Astrocyte of the spinal cord (primary cell): ENCODE measurements at regions not wholly inside any gene's neighbourhood (a gene's known extent, or its start where the extent isn't known, plus 50 kb on each side); places are given as distances from the start of the nearest gene placed in this dataset.
"Not testable (repeated sequence)": the region's sequence is repeated elsewhere in the genome, so short reads cannot be mapped to it uniquely, and the experiment has no call there.

Experiments
- DNase-seq: peaks from one replicate; pipeline ENCODE4 v3.0.0; 2011; ENCODE audit warnings: low read depth, low spot score
- H3K4me3 ChIP-seq: 2 replicates; pipeline ENCODE4 v1.5.1; 2011; ENCODE audit warnings: low read depth, mild to moderate bottlenecking, low read length, moderate library complexity
- in situ Hi-C: cut with HindIII; loops from 2 replicates; pipeline ENCODE4 v1.10.0; 2017; ENCODE audit warnings: low sequenced_read_pairs
- TF ChIP-seq, protein P1 (sequence below): IDR thresholded peaks from 2 replicates; pipeline ENCODE4 v1.5.1; 2012; ENCODE audit warnings: low read depth, mild to moderate bottlenecking, low read length, inconsistent platforms

DNA sequence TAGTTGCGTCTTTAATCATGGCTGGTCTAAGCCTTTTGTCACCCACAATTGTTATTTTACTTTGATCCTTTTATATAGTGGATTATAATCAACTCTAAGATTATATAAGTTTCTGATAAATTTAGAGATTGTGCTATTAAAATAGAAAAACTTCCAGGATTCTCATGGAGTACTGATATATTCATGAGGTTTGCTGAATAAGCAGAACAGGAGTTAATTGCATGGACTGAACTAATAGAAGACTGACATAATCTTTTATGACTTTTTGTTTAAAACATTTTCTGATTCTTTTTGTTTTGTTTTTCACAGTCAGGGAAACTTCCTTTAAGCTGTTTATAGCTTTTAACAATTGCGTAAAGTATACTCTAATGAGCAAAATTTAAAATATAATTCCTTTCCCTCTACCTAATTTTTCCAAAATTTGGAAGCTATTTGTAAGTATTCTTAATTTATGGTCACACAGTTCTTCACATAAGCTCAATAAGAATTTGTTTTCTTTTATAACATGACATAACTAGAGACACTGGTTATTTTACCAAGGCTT is 129.9 kb upstream of the TMEM260 start:
- DNase-seq = no peak
- in situ Hi-C loops = no loop called here
- H3K4me3 ChIP-seq = no peak overlapping the region
- TF ChIP-seq, protein P1, sequence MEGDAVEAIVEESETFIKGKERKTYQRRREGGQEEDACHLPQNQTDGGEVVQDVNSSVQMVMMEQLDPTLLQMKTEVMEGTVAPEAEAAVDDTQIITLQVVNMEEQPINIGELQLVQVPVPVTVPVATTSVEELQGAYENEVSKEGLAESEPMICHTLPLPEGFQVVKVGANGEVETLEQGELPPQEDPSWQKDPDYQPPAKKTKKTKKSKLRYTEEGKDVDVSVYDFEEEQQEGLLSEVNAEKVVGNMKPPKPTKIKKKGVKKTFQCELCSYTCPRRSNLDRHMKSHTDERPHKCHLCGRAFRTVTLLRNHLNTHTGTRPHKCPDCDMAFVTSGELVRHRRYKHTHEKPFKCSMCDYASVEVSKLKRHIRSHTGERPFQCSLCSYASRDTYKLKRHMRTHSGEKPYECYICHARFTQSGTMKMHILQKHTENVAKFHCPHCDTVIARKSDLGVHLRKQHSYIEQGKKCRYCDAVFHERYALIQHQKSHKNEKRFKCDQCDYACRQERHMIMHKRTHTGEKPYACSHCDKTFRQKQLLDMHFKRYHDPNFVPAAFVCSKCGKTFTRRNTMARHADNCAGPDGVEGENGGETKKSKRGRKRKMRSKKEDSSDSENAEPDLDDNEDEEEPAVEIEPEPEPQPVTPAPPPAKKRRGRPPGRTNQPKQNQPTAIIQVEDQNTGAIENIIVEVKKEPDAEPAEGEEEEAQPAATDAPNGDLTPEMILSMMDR = no peak

DNA sequence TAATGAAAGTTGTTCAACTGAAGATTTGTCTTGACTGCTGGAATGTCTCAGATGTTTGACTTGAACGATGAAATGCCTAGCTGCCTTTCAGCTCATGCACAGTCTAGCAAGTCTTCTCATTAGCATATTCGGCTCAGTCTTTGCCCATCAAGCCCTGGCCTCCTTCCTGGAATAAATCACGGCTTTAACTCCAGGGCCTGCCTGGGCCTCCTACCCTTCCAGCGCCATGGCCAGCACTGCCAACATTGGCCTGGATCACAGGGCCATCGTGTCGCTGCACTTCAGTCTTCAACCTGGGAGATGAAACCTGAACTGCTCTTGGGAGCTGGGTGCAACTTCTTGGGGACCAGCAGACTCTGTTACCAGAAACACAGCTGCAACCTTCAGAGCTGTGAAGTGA is 126.7 kb upstream of the TMEM260 start:
- in situ Hi-C loops = no loop called here
- H3K4me3 ChIP-seq = no peak overlapping the region
- TF ChIP-seq, protein P1 = no peak
- no peak for DNase-seq

DNA sequence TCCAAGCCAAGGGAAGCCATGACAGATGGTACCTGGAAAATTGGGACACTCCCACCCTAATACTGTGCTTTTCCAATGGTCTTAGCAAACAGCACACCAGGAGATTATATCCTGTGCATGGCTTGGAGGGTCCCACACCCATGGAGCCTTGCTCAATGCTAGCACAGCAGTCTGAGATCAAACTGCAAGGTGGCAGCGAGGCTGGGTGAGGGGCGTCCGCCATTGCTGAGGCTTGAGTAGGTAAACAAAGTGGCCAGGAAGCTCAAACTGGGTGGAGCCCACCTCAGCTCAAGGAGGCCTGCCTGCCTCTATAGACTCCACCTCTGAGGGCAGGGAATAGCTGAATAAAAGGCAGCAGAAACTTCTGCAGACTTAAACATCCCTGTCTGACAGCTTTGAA is 124.9 kb upstream of the TMEM260 start:
- H3K4me3 ChIP-seq, DNase-seq, in situ Hi-C loops: not testable (repeated sequence)

DNA sequence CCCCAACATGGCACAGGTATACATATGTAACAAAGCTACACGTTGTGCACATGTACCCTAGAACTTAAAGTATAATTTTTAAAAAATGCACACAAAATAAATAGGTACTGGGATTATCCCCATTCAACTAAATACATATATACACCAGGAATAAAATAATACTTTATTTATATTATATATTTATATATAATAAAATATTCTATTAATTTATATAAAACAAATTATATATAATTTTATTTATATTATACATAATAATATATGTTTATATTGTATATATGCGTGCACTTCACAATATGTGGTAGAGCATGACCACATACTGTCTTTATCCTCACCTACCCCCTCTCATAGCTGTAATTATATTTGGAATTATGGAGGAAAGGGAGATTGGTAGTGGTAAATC is 119.1 kb upstream of the TMEM260 start:
- DNase-seq = no peak
- H3K4me3 ChIP-seq = no peak overlapping the region
- TF ChIP-seq, protein P1 = no peak
- in situ Hi-C loops = no loop called here

DNA sequence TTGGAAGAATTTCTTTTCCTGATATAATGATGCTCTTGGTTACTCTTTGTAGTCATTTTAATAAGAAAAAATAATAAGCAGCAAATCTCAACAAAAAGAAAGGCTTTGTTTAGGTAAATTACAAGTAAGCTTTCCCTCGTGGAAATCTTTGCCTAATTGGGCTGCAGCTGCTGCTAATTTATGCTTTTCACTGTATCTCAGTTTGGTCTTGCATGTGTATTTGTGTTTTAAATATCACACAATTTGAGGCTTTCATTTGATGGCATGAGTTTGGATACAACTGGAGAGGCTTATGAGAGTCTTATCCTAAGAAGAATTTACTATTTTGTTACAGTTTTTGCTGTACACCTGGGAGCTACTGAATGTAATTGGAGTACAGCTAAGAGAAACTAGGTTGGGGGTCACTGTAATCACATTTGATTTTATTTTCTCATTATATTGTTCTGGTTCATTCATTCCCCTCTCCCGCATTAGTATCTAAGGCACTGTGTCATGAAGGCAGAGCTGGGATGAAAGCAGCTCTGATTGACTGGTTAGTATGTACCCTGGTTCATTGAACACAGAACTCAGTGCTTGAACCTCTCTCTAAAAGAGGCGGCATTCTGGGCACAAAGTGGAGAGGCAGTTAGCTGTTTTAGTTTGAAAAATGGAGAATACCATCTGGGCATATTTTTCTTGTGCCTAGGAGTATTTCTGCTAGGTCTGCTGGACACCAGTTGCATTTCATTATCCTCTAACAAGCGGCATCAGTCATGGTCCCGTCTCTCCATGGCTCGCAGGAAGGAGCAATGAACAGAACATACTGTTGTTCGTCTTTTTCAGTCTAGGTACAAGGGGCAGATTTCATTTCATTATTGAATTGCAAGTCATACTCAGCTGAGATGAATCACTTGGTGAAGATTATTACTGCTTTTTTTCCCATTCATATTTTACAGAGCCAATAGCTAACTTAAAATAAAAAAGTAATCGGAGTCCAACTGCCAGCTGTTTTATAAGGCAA is 118.0 kb upstream of the TMEM260 start:
- TF ChIP-seq, protein P1 = no peak
- H3K4me3 ChIP-seq = no peak overlapping the region
- no peak for DNase-seq
- in situ Hi-C loops = no loop called here

DNA sequence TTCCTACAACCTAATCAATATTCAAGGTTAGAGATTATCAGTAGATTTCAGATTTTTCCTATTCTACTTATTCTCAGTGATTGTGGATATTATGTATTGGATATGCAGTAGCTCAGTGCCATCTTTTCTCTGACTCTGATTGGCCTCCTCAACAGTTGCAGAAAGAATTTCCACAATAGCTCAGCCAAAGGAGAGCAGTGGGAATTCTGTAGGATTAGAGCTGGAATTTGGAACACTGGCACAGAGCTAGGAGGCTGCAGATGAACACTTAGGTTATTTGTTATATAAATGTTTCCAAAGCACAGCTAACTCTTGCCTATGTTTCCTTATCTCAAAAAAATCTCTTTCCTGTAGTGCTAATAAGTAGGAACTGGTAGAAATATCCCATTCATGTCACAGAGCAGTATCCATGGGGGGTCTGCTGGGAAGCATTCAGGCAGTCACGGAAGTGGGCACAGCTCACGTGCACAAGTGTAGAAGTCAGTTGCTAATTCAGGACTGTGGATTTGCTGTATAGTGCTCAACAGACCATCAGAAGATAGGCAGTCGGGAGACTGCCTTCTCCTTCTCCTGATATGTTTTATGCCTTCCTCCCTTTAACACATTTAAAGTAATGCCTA is 116.2 kb upstream of the TMEM260 start:
- TF ChIP-seq, protein P1 = no peak
- no peak overlapping the region for H3K4me3 ChIP-seq
- in situ Hi-C loops = no loop called here
- DNase-seq = no peak

DNA sequence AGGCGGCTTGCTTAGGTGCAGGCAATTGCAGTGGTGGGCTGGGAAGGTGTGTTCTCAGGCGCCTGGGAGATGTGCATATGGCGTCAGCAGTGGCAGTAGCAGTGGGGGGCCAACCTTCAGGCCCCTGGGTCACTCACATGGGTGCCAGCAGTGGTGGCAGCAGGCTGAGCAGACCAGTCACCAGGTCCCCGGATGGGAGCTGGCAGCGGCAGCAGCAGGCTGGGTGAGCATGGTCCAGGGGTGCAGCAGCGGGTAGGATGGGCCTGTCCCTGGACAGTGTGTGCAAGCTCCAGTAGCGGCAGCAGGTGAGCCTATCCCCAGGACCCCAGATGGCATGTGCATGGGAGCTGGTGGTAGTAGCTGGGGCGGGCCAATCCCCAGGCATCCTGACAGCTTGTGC is 108.5 kb upstream of the TMEM260 start:
- in situ Hi-C loops = no loop called here
- TF ChIP-seq, protein P1 = no peak
- no peak overlapping the region for H3K4me3 ChIP-seq
- no peak for DNase-seq
